LNCaP clone FGC (cell line): ENCODE measurements at regions not wholly inside any gene's neighbourhood (a gene's known extent, or its start where the extent isn't known, plus 50 kb on each side); places are given as distances from the start of the nearest gene placed in this dataset.

Source experiments
- DNase-seq: peaks from one replicate; pipeline ENCODE4 v3.0.0-alpha.2; 2011; ENCODE audit warnings: low read depth
- H3K4me3 ChIP-seq: 2 replicates; pipeline ENCODE4 v1.5.1; 2011; ENCODE audit warnings: mild to moderate bottlenecking, low read depth, low read length, control low read depth
- CTCF ChIP-seq: IDR thresholded peaks from 2 replicates; pipeline ENCODE4 v1.5.1; 2012; ENCODE audit warnings: mild to moderate bottlenecking; ENCODE audit not compliant: control insufficient read depth, insufficient read depth; ENCODE audit errors: extremely low read depth

DNA sequence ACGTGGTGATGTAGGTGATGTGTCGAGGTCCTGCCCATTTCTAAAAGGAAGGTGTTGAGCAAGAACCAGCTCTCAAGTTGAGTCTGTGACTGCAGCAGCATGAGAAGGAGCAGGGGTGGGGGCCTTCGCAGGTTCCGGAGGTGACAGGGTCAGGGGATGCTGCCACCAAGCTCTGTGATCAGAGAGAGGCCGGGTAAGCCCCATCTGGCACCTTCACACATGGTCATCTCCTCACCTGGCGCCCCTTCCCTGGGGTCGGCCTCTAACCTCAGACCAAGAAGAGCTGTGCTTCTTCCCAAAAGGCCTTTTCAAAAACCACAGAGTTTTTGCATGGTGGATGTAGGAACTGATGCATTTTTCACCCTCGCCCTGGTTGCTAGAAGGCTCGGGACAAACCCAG lies 137.6 kb downstream of the CPZ start:
- no peak for DNase-seq
- TF ChIP-seq CTCF: no peak
- H3K4me3 ChIP-seq: no peak overlapping the region

DNA sequence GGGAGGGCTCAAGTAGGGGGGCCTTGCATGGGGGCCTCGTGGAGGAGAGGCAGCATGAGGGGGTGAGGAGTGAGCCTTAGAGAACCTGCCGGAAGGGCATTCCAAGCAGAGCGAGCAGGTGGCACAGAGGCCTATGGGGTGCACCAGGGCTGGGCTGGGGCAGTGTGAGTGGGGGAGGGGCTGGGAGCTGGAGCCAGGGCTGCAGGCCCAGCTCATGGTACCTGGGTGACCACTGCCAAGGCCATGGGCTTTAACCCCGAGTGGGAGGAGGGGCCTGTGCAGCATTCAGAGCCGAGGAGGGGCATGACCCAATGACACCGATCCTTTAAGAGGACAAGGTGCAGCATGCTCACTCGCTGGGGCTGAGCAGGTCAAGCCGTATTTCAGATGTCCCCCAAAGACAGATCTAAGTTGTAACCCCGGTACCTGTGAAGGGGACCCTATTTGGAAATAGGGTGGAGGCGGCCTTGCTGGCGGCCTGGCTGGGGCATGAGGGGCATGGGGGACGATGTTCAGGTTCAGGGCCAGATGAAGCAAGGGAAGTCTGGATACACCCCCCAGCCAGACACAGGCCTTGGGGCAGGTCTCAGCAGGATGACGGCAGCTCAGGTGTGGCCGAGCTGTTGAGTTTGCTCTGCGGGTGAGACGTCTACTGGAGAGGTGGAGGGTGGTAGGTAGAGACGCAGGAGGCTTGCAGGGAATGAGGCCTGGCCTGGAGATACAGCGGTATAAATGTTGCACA lies 137.0 kb downstream of the CPZ start:
- no peak overlapping the region for H3K4me3 ChIP-seq
- no peak for DNase-seq
- no peak for TF ChIP-seq CTCF

DNA sequence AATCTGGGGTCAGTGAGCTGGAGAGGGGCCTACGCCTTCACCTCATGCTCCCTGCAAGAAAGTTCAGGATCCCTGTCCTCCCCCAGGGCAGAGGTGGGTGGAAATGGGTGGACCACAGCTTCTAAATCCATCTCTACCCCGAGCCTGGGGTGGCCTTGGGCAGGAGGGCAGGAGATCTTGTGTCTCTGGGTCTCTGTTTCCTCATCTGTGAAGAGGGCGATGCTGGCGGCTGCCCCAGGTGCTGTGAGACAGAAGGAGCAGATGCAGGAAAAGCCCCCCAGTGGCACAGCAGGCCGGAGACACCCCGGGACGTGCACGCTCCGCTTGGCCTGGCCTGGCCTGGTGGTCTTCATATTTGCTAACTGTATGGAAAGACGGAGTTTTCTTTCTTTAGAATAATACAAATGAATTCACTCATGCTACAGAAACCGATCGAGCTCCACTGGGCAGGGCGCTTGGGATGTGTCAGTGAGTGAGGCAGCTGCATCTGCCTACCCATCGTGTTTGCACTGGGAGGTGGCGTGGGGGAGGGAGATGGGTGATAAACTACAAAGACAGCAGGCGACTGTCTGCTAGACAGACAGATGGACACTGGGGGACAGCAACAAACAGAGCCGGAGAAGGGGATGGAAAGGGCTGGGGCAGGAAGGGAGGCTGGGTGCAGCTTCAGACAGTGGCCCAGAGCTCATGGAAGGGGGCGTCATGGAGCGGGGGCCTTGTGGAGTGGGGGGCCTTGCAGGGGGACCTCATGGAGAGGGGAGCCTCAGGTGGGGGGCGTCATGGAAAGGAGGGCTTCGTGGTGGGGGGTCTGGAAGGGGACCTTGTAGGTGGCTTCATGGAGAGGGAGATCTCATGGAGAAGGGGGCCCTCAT lies 136.2 kb downstream of the CPZ start:
- no peak overlapping the region for H3K4me3 ChIP-seq
- TF ChIP-seq CTCF: no peak
- DNase-seq: no peak

DNA sequence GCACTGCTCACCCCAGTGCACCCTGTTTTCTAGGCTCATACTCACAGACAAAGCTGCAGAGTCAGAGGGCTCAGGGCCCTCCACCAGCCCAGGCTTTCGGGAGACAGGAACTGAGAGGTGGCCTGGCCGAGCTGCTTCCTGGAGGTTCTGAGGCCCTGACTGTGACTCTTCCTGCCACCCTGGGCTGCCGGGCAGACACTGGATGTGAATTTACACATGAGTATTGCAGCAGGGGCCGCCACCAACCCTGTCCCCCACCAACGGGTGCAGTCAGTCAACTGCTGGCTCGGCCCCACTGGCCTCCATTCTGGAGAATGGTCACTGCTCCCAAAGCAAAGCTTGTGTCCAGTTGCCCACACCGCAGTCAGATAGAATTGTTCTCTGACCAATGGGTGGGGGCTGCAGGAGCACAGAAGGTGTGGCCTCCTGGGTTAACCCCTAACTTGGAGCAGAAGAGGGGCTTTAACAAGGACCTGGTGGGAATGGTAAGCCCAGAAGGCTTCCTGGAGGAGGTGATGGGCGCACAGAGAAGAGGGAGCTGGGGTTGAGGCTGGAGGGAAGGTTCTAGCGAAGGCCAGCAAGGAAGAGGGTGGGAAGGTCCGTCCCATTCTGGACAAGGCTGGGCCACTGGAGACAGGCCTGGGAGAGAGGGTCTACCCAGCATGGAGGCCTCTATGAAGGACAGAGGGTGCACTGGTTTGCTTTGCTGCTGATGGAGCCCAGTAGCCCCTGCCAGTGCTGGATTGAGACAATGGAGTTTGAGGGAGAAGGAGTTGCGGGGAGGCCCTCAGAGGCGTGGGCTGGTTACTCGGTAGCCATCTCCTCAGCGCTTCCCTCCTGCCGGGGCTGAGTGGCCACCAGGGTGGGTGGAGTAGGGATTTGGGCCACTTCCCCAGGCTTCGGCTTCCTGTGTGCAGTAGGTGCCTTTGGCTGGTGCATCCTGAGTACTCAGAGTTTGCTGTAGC lies 135.3 kb downstream of the CPZ start:
- H3K4me3 ChIP-seq: no peak overlapping the region
- no peak for TF ChIP-seq CTCF
- DNase-seq: no peak

DNA sequence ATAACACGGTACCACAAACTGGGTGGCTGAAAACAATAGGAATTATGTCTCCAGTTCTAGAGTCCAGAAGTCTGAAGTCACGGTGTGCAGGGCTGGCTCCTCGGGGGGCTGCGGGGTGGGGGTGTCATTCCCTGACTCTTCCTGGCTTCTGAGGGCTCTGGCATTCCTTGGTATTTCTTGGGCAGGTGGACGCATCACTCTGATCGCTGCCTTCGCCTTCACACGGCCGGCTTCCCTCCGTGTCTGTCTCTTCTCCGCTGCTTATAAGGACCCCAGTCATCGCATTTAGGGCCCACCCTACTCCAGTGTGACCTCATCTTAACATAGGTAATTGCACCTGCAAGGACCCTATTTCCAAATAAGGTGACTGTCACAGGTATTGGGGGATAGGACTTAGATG lies 134.6 kb downstream of the CPZ start:
- no peak for TF ChIP-seq CTCF
- DNase-seq: no peak
- H3K4me3 ChIP-seq: no peak overlapping the region

GRCh38 chr4:8726344-8726851 lies 133.8 kb downstream of the CPZ start:
- H3K4me3 ChIP-seq: no peak overlapping the region
- TF ChIP-seq CTCF: no peak
- no peak for DNase-seq
